Right ventricle myocardium superior (tissue), 1 donor: ENCODE measurements at regions not wholly inside any gene's neighbourhood (a gene's known extent, or its start where the extent isn't known, plus 50 kb on each side); places are given as distances from the start of the nearest gene placed in this dataset.
A peak's percentile ranks its signal among the peaks of the same experiment; 100 is the strongest.
"Not testable (repeated sequence)": the region's sequence is repeated elsewhere in the genome, so short reads cannot be mapped to it uniquely, and the experiment has no call there.

ENCODE experiments used
- ATAC-seq: fragments of 200-7000 bp; cut with Tn5 transposase; one replicate; pipeline ENCODE4 v1.9.1; 2020; ENCODE audit warnings: mild to moderate bottlenecking; ENCODE audit not compliant: poor library complexity
- DNase-seq: peaks from one replicate; pipeline ENCODE4 v3.0.0-alpha.2; 2020
- intact Hi-C: fragments of 100-400 bp; cut with DNase I; formaldehyde crosslinking; loops from one replicate; pipeline ENCODE4 v1.11.2; 2022
- donor health status: DM: no; HTN: yes; CAD: no; lungs with severe emphysema.

GRCh38 chr3:67245545-67245944, 247.4 kb downstream of the KBTBD8 start:
- DNase-seq (no peak), ATAC-seq (no peak)
- intact Hi-C loops, result no loop called here

- no peak for ATAC-seq
- no peak for DNase-seq
- intact Hi-C loops, result no loop called here
Observed at GRCh38 chr3:67248726-67249125, 250.6 kb downstream of the KBTBD8 start.

GRCh38 chr3:67252906-67253305, 254.8 kb downstream of the KBTBD8 start:
- ATAC-seq, intact Hi-C loops, DNase-seq: not testable (repeated sequence)

- intact Hi-C loops, result no loop called here
- no peak for DNase-seq
- ATAC-seq, result no peak
Observed at GRCh38 chr3:67278015-67278618, 280.0 kb downstream of the KBTBD8 start.

GRCh38 chr3:67286586-67286985, 288.5 kb downstream of the KBTBD8 start:
- ATAC-seq, result no peak
- no peak for DNase-seq
- intact Hi-C loops, result no loop called here

GRCh38 chr3:67288466-67289106, 290.5 kb downstream of the KBTBD8 start:
- intact Hi-C loops, result no loop called here
- ATAC-seq, result no peak
- no peak for DNase-seq

GRCh38 chr3:67289626-67290025, 291.5 kb downstream of the KBTBD8 start:
- ATAC-seq (no peak), DNase-seq (no peak)
- intact Hi-C loops, result no loop called here

GRCh38 chr3:67290438-67290837, 292.3 kb downstream of the KBTBD8 start:
- peak; percentile 66 for ATAC-seq

GRCh38 chr3:67291287-67292252, 293.5 kb downstream of the KBTBD8 start:
- ATAC-seq, result no peak
- intact Hi-C loops, result no loop called here

More at GRCh38 chr3:67290438-67290837, 292.3 kb downstream of the KBTBD8 start:
- intact Hi-C loops, result no loop called here
- DNase-seq, result no peak

GRCh38 chr3:67292356-67293121, 294.4 kb downstream of the KBTBD8 start:
- no peak for DNase-seq
- intact Hi-C loops, result no loop called here
- no peak for ATAC-seq

More at GRCh38 chr3:67291287-67292252, 293.5 kb downstream of the KBTBD8 start:
- no peak for DNase-seq

GRCh38 chr3:67294341-67294740, 296.2 kb downstream of the KBTBD8 start:
- intact Hi-C loops, result no loop called here
- no peak for DNase-seq
- ATAC-seq, result no peak

- intact Hi-C loops, result no loop called here
- no peak for DNase-seq
- ATAC-seq, result no peak
Observed at GRCh38 chr3:67296039-67296892, 298.2 kb downstream of the KBTBD8 start.

- DNase-seq (no peak), ATAC-seq (no peak)
- intact Hi-C loops, result no loop called here
Observed at GRCh38 chr3:67297715-67298475, 299.8 kb downstream of the KBTBD8 start.

GRCh38 chr3:67301556-67301955, 303.4 kb downstream of the KBTBD8 start:
- ATAC-seq, result no peak
- no peak for DNase-seq
- intact Hi-C loops, result no loop called here

- intact Hi-C loops, result no loop called here
- ATAC-seq (no peak), DNase-seq (no peak)
Observed at GRCh38 chr3:67302489-67302888, 304.4 kb downstream of the KBTBD8 start.

GRCh38 chr3:67305160-67305559, 307.1 kb downstream of the KBTBD8 start:
- intact Hi-C loops, result no loop called here
- no peak for ATAC-seq
- DNase-seq, result no peak

- ATAC-seq, result no peak
Observed at GRCh38 chr3:67305922-67306321, 307.8 kb downstream of the KBTBD8 start.

More at GRCh38 chr3:67305922-67306321, 307.8 kb downstream of the KBTBD8 start:
- DNase-seq, result no peak
- intact Hi-C loops, result no loop called here
